ENCODE measurements at regions not wholly inside any gene's neighbourhood (a gene's known extent, or its start where the extent isn't known, plus 50 kb on each side); places are given as distances from the start of the nearest gene placed in this dataset.

DNA sequence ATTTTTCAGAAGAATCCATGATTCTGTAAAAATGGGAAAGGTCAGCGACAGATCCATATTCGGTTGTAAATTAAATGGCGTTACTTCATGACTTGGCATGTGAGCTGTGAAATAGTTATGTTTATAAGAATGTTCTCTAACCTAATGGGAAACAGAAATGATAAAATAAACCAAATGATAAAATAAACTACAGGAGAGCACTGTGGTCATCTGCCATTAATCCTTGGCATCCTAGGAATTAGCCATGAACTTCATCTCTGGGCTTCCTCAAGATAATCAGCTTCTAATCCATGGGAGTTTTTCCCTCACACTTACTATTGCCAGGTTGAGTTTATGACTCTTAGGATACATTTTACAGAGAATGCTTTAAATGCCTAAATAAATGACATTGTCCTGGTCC, 94.6 kb upstream of the SLC30A5 start:
- TF ChIP-seq, protein P1, sequence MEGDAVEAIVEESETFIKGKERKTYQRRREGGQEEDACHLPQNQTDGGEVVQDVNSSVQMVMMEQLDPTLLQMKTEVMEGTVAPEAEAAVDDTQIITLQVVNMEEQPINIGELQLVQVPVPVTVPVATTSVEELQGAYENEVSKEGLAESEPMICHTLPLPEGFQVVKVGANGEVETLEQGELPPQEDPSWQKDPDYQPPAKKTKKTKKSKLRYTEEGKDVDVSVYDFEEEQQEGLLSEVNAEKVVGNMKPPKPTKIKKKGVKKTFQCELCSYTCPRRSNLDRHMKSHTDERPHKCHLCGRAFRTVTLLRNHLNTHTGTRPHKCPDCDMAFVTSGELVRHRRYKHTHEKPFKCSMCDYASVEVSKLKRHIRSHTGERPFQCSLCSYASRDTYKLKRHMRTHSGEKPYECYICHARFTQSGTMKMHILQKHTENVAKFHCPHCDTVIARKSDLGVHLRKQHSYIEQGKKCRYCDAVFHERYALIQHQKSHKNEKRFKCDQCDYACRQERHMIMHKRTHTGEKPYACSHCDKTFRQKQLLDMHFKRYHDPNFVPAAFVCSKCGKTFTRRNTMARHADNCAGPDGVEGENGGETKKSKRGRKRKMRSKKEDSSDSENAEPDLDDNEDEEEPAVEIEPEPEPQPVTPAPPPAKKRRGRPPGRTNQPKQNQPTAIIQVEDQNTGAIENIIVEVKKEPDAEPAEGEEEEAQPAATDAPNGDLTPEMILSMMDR (IDR thresholded peaks at IDR 0.05), result no peak
- no peak for DNase-seq
- H3K27me3 ChIP-seq, result no peaks in the 10 kb centered on the region
- H3K9me3 ChIP-seq, result no peaks in the 10 kb centered on the region
- intact Hi-C loops (cut with DNase I; ENCODE audit: low total_unique reads), result no loop called here
- H3K4me3 ChIP-seq, result no peak overlapping the region
- H3K27ac ChIP-seq, result no peak overlapping the region
- no peaks in the 10 kb centered on the region for H3K4me1 ChIP-seq
- no peaks in the 10 kb centered on the region for H3K36me3 ChIP-seq

DNA sequence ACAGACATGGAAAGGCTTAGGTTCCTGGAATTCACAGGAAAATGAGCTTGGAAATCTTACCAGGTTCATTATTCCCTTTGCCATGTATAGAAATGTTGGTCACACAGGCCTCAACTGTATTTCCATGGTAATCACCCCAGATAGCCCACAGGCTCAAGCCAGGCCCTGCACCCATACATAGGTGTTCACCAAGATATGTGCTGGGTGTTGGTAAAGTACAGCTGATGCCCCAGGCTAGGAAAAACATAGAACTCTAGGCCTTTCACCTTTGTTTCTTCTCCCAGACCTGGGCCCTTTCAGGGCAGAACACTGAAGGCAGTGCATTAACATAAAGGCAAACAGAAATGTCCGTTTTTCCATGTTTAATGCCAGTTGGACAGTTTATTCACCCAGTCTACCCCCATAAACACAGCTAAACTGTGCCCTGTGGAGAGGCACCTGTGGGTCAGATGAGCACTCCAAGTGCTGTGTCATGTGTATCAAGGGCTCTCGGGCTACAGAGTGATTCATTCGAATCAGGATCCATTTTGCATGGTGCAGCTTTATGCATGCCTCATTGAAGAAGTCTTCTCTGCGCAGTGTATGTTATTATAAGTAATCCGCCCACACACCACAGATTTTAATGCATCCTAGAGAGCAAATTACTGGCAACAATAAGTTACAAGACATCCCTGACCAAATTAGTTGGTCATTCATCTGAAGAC, 93.4 kb upstream of the SLC30A5 start:
- Histone ChIP-seq H3K27me3 (no peaks in the 10 kb centered on the region), H3K4me3 (no peak overlapping the region), H3K4me1 (no peaks in the 10 kb centered on the region), H3K9me3 (no peaks in the 10 kb centered on the region), H3K36me3 (no peaks in the 10 kb centered on the region), H3K27ac (no peak overlapping the region)
- DNase-seq, result no peak
- TF ChIP-seq, protein P1 (IDR thresholded peaks at IDR 0.05), result no peak
- intact Hi-C loops (cut with DNase I; ENCODE audit: low total_unique reads), result no loop called here

DNA sequence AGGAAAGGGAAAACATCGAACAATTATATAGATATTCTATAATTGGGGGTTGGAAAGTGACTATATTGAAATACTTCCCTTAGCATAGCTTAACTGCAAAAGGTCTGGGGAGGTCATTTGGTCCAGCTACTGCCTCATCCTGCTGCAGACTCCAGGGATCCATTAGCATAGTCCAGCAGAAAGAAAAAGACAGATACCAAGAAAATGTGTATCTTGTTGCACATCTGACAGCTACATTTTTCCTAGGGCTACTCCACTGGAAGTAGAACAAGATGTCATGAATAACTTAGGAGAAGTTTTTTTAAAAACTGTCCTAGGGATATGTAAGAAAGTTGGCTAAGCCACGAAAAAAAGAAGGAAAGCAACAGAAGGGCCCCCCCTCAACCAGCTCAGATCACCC, 92.9 kb upstream of the SLC30A5 start:
- TF ChIP-seq, protein P1 (IDR thresholded peaks at IDR 0.05), result no peak
- H3K4me3 ChIP-seq, result no peak overlapping the region
- no peaks in the 10 kb centered on the region for H3K4me1 ChIP-seq
- H3K27ac ChIP-seq, result no peak overlapping the region
- H3K27me3 ChIP-seq, result no peaks in the 10 kb centered on the region
- H3K9me3 ChIP-seq, result no peaks in the 10 kb centered on the region
- DNase-seq, result no peak
- no peaks in the 10 kb centered on the region for H3K36me3 ChIP-seq
- intact Hi-C loops (cut with DNase I; ENCODE audit: low total_unique reads), result no loop called here

DNA sequence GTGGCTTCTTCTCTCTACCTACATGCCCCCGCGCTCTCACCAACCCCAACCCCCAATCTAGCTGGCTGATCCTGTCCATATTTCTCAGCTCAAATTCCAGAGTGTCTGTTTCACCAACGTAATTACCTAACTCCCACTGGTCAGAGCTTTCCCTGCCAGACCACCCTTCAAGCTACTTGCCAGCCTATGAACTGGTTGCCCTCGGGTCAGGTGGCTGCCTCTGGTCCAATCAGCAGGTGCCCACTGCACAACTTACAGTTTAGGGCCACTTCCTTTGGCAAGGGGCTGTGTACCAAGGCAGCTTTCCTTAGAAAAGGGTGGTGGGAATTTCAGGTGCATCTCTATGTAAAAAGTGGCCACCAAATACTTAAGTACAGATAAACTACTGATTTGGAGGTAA, 92.2 kb upstream of the SLC30A5 start:
- H3K27ac ChIP-seq, result no peak overlapping the region
- no peaks in the 10 kb centered on the region for H3K36me3 ChIP-seq
- DNase-seq, result no peak
- H3K27me3 ChIP-seq, result no peaks in the 10 kb centered on the region
- intact Hi-C loops (cut with DNase I; ENCODE audit: low total_unique reads), result no loop called here
- H3K9me3 ChIP-seq, result no peaks in the 10 kb centered on the region
- H3K4me1 ChIP-seq, result no peaks in the 10 kb centered on the region
- H3K4me3 ChIP-seq, result no peak overlapping the region
- TF ChIP-seq, protein P1 (IDR thresholded peaks at IDR 0.05), result no peak

DNA sequence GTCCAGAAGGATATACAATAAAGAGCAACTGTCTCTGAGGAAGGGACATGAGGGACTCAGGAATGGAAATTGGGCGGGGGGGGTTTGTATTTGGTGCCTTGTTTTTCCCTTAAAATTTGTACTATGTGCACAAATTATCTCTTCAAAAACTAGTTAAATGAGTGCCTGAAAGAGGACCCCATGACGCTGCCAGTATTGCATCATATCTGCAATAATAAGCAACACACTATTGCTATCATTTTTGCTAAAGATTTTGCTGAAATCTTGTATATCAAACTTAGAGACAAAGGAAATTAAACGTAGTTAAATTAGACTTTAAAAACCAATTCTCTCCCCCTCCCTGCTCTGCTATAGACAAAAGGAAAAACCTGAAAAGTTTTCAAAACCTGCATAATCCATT, 89.7 kb upstream of the SLC30A5 start:
- no peaks in the 10 kb centered on the region for H3K4me1 ChIP-seq
- no peak overlapping the region for H3K27ac ChIP-seq
- no peaks in the 10 kb centered on the region for H3K27me3 ChIP-seq
- H3K36me3 ChIP-seq, result no peaks in the 10 kb centered on the region
- no peak for DNase-seq
- H3K4me3 ChIP-seq, result no peak overlapping the region
- TF ChIP-seq, protein P1 (IDR thresholded peaks at IDR 0.05), result no peak
- H3K9me3 ChIP-seq, result no peaks in the 10 kb centered on the region
- intact Hi-C loops (cut with DNase I; ENCODE audit: low total_unique reads), result no loop called here

DNA sequence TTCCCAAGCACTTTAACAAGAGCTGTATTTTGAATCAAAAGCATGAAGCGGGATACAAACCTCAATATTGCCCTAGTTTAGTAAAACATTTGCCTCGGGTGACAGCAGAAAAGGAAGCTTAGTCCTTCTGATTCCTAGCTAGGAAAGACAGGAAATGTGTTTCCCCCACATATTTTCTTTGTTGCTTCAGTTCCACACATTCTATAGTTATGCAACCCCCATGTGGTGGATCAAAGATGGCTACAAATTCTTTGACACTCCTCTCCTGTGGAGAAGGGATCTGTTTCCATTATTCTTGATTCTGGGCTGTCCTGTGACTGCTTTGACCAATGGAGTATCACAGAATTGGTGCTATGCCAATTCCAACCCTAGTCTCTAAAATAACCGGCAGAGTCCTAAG, 89.1 kb upstream of the SLC30A5 start:
- no peaks in the 10 kb centered on the region for H3K9me3 ChIP-seq
- H3K4me3 ChIP-seq, result no peak overlapping the region
- intact Hi-C loops (cut with DNase I; ENCODE audit: low total_unique reads), result no loop called here
- no peak overlapping the region for H3K27ac ChIP-seq
- H3K36me3 ChIP-seq, result no peaks in the 10 kb centered on the region
- DNase-seq, result no peak
- no peaks in the 10 kb centered on the region for H3K27me3 ChIP-seq
- TF ChIP-seq, protein P1 (IDR thresholded peaks at IDR 0.05), result no peak
- no peaks in the 10 kb centered on the region for H3K4me1 ChIP-seq
